ENCODE measurements at regions not wholly inside any gene's neighbourhood (a gene's known extent, or its start where the extent isn't known, plus 50 kb on each side); places are given as distances from the start of the nearest gene placed in this dataset.

DNA sequence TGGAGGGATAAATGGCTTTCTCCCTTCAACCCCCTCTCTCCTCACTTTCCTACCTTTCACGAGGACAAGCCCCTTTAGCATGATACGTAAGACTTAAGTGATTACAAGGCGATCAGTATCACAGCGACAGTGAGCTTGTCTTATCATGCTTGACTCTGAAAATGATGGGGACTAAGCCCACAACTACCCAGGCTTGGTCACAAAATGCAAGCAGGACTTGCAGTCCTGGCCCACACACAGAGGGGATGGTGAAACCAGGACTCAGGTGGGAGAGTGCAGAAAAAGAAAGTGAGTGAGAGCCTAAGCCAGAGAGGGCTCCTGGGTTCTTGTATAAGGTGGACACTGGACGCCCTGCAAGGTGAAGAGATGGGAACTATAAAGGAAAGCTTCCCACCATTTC lies 95.7 kb upstream of the ARL4C start:
- Histone ChIP-seq H3K36me3 (no peaks in the 10 kb centered on the region), H3K27ac (no peak overlapping the region), H3K4me3 (no peak overlapping the region), H3K9me3 (no peaks in the 10 kb centered on the region), H3K4me1 (ENCODE audit: control insufficient read depth in 1 of 2, low read depth in 2 of 2) (no peaks in the 10 kb centered on the region), H3K27me3 (replicated peaks; ENCODE audit: insufficient read depth) (no peaks in the 10 kb centered on the region)
- ATAC-seq (ENCODE audit: insufficient number of reproducible peaks, low FRiP score, low read depth) (no peak), DNase-seq (ENCODE audit: low spot score) (no peak)
- TF ChIP-seq, protein P1, sequence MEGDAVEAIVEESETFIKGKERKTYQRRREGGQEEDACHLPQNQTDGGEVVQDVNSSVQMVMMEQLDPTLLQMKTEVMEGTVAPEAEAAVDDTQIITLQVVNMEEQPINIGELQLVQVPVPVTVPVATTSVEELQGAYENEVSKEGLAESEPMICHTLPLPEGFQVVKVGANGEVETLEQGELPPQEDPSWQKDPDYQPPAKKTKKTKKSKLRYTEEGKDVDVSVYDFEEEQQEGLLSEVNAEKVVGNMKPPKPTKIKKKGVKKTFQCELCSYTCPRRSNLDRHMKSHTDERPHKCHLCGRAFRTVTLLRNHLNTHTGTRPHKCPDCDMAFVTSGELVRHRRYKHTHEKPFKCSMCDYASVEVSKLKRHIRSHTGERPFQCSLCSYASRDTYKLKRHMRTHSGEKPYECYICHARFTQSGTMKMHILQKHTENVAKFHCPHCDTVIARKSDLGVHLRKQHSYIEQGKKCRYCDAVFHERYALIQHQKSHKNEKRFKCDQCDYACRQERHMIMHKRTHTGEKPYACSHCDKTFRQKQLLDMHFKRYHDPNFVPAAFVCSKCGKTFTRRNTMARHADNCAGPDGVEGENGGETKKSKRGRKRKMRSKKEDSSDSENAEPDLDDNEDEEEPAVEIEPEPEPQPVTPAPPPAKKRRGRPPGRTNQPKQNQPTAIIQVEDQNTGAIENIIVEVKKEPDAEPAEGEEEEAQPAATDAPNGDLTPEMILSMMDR (IDR thresholded peaks at IDR 0.05): no peak

DNA sequence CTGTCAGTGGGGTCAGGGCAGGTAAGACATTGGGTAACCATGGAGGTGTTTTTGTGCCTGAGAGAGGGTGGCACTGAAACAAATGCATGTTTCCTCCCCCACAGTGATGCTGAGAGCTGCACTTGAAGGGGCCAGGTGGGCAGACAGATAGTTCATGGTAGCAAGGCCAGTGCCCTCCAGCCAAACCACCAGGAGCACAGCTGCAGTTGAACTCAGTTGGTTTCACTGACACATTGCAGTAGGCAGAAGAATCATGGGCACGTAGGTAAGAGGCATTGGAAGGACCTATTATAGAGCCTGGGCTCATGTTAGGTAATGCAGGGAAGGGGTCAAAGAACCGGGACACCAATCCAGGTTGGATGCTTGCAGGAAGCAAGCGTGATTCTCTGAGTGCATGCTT lies 93.2 kb upstream of the ARL4C start:
- DNase-seq (ENCODE audit: low spot score) (no peak), ATAC-seq (ENCODE audit: insufficient number of reproducible peaks, low FRiP score, low read depth) (no peak)
- Histone ChIP-seq H3K9me3 (no peaks in the 10 kb centered on the region), H3K27ac (no peak overlapping the region), H3K4me3 (no peak overlapping the region), H3K4me1 (ENCODE audit: control insufficient read depth in 1 of 2, low read depth in 2 of 2) (no peaks in the 10 kb centered on the region), H3K36me3 (no peaks in the 10 kb centered on the region), H3K27me3 (replicated peaks; ENCODE audit: insufficient read depth) (no peaks in the 10 kb centered on the region)
- TF ChIP-seq, protein P1 (IDR thresholded peaks at IDR 0.05): no peak

DNA sequence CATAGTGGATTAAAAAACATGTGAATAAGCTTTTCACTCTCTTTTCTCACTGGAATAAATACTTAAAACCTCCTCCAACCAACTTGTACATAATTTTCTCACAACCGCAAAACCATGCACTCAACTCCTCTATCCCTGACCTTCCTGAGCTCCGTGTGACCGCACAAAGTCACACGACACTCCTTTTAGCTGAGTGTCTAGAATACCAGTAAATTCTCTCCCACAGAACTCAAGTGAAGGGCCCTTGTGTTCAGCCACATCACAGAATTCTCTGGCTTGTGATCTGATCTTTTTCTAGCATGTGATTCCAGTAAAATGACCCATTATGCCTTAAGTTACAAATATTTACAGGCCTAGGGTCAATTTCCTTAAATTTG lies 91.2 kb upstream of the ARL4C start:
- Histone ChIP-seq H3K9me3 (no peaks in the 10 kb centered on the region), H3K27me3 (replicated peaks; ENCODE audit: insufficient read depth) (no peaks in the 10 kb centered on the region), H3K27ac (no peak overlapping the region), H3K4me3 (no peak overlapping the region), H3K4me1 (ENCODE audit: control insufficient read depth in 1 of 2, low read depth in 2 of 2) (no peaks in the 10 kb centered on the region), H3K36me3 (no peaks in the 10 kb centered on the region)
- TF ChIP-seq, protein P1 (IDR thresholded peaks at IDR 0.05): no peak
- DNase-seq (ENCODE audit: low spot score) (no peak), ATAC-seq (ENCODE audit: insufficient number of reproducible peaks, low FRiP score, low read depth) (no peak)

DNA sequence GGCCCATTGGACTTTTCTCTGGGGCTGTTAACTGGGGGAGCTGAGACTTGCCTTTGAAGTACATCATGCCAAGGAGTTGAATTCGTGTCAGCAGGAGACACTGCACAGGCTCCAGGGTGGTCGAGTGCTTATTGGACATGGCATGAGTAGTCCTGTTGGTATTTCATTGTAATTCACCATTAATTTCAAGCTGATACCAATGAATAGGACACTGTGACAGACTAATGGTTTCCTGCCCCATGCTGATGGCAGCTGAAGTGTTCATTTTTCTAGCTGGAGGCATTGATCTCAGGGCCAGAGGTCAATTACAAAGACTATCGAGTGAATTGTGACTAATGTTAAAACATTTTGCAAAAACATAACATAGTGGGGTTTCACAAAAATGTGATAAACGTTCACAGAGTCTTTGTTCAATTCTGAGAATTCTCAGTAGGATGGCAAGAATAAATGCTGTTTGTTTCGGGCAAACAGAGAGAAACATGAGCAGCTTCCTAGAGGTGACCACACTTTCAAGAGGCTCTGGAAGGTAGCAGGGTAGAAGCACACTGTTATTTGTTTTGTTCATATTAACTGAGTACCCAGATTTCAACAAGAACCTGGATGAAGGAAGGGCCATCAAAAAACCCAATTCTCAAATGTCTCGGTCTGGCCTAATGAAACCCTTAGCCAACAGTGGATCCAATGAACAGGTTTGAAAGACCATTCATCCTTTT lies 90.6 kb upstream of the ARL4C start:
- Histone ChIP-seq H3K9me3 (no peaks in the 10 kb centered on the region), H3K27me3 (replicated peaks; ENCODE audit: insufficient read depth) (no peaks in the 10 kb centered on the region), H3K4me1 (ENCODE audit: control insufficient read depth in 1 of 2, low read depth in 2 of 2) (no peaks in the 10 kb centered on the region), H3K27ac (no peak overlapping the region), H3K36me3 (no peaks in the 10 kb centered on the region), H3K4me3 (no peak overlapping the region)
- DNase-seq (ENCODE audit: low spot score): no peak
- ATAC-seq (ENCODE audit: insufficient number of reproducible peaks, low FRiP score, low read depth): no peak
- TF ChIP-seq, protein P1 (IDR thresholded peaks at IDR 0.05): no peak

DNA sequence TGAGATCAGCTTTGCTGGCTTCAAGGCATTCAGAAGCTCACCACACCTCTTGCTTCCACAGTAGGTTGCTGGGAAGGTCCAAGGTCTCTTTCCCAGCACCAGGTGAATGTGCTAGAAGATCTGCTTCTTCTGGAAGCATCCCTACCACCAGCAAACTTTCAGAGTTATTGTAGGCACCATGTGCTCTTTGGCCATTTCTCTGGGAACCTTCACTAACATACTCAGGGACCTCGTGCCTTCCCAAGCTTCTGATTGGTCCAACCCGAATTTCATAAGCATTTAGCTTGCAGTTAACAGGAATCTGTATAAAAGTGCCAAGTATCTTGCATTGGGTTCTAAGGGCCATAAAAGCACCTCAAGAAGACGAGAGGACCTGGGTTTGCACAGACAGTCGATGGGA lies 86.5 kb upstream of the ARL4C start:
- Histone ChIP-seq H3K9me3 (no peaks in the 10 kb centered on the region), H3K27me3 (replicated peaks; ENCODE audit: insufficient read depth) (no peaks in the 10 kb centered on the region), H3K27ac (no peak overlapping the region), H3K4me3 (no peak overlapping the region), H3K4me1 (ENCODE audit: control insufficient read depth in 1 of 2, low read depth in 2 of 2) (no peaks in the 10 kb centered on the region), H3K36me3 (no peaks in the 10 kb centered on the region)
- no peak for ATAC-seq (ENCODE audit: insufficient number of reproducible peaks, low FRiP score, low read depth)
- TF ChIP-seq, protein P1 (IDR thresholded peaks at IDR 0.05): no peak
- no peak for DNase-seq (ENCODE audit: low spot score)
